A673 (cell line): ENCODE measurements at regions not wholly inside any gene's neighbourhood (a gene's known extent, or its start where the extent isn't known, plus 50 kb on each side); places are given as distances from the start of the nearest gene placed in this dataset.

ENCODE experiments used
- CTCF ChIP-seq: fragments of 300-800, 200-600 bp; sonication (generic); conservative IDR thresholded peaks from 2 replicates; pipeline ENCODE4 v1.5.1; 2017; ENCODE audit warnings: low read depth, mild to moderate bottlenecking, antibody characterized with exemption, low read length, moderate library complexity, mixed read lengths
- EZH2 ChIP-seq: fragments of 200-600 bp; sonication (generic); IDR thresholded peaks from 2 replicates; pipeline ENCODE4 v1.6.1; 2017; ENCODE audit warnings: borderline replicate concordance, low read depth, mild to moderate bottlenecking, mixed read lengths, antibody characterized with exemption, low read length; ENCODE audit not compliant: poor library complexity, severe bottlenecking

GRCh38 chr2:38502107-38502506 is 100.6 kb downstream of the HNRNPLL start:
- TF ChIP-seq EZH2 (no peak), CTCF (no peak)
